ENCODE measurements at regions not wholly inside any gene's neighbourhood (a gene's known extent, or its start where the extent isn't known, plus 50 kb on each side); places are given as distances from the start of the nearest gene placed in this dataset.
A peak's percentile ranks its signal among the peaks of the same experiment; 100 is the strongest.

GRCh38 chr3:163971861-163972260, 1106.4 kb downstream of the SI start:
- H3K4me1 ChIP-seq (ENCODE audit: low read depth) = no peaks in the 10 kb centered on the region
- H3K36me3 ChIP-seq = no peaks in the 10 kb centered on the region
- H3K9me3 ChIP-seq (ENCODE audit: low read depth) = no peaks in the 10 kb centered on the region
- no peaks in the 10 kb centered on the region for H3K27me3 ChIP-seq
- TF ChIP-seq CTCF (IDR thresholded peaks at IDR 0.05; ENCODE audit: low read depth, low read length) = no peak
- H3K4me3 ChIP-seq = no peak overlapping the region
- no peak for DNase-seq (ENCODE audit: low read depth in 1 of 2, low spot score in 1 of 2)
- H3K27ac ChIP-seq = no peak overlapping the region

- Histone ChIP-seq H3K4me3 (no peak overlapping the region), H3K9me3 (ENCODE audit: low read depth) (no peaks in the 10 kb centered on the region), H3K27ac (no peak overlapping the region), H3K36me3 (no peaks in the 10 kb centered on the region), H3K27me3 (no peaks in the 10 kb centered on the region), H3K4me1 (ENCODE audit: low read depth) (no peaks in the 10 kb centered on the region)
- TF ChIP-seq CTCF (IDR thresholded peaks at IDR 0.05; ENCODE audit: low read depth, low read length) = no peak
- DNase-seq (ENCODE audit: low read depth in 1 of 2, low spot score in 1 of 2) = no peak
Observed at GRCh38 chr3:163957072-163957471, 1121.2 kb downstream of the SI start.

GRCh38 chr3:163953526-163953925, 1124.8 kb downstream of the SI start:
- no peak overlapping the region for H3K4me3 ChIP-seq
- no peak overlapping the region for H3K27ac ChIP-seq
- no peaks in the 10 kb centered on the region for H3K4me1 ChIP-seq (ENCODE audit: low read depth)
- no peaks in the 10 kb centered on the region for H3K27me3 ChIP-seq
- TF ChIP-seq CTCF (IDR thresholded peaks at IDR 0.05; ENCODE audit: low read depth, low read length) = no peak
- DNase-seq (ENCODE audit: low read depth in 1 of 2, low spot score in 1 of 2) = no peak
- H3K9me3 ChIP-seq (ENCODE audit: low read depth) = no peaks in the 10 kb centered on the region
- no peaks in the 10 kb centered on the region for H3K36me3 ChIP-seq

- Histone ChIP-seq H3K4me3 (no peak overlapping the region), H3K4me1 (ENCODE audit: low read depth) (no peaks in the 10 kb centered on the region), H3K27me3 (no peaks in the 10 kb centered on the region), H3K27ac (no peak overlapping the region), H3K36me3 (no peaks in the 10 kb centered on the region), H3K9me3 (ENCODE audit: low read depth) (no peaks in the 10 kb centered on the region)
- DNase-seq (ENCODE audit: low read depth in 1 of 2, low spot score in 1 of 2) = no peak
- TF ChIP-seq CTCF (IDR thresholded peaks at IDR 0.05; ENCODE audit: low read depth, low read length) = no peak
Observed at GRCh38 chr3:163952499-163952898, 1125.8 kb downstream of the SI start.

GRCh38 chr3:163951397-163951987, 1126.8 kb downstream of the SI start:
- H3K4me1 ChIP-seq (ENCODE audit: low read depth) = no peaks in the 10 kb centered on the region
- H3K9me3 ChIP-seq (ENCODE audit: low read depth) = no peaks in the 10 kb centered on the region
- TF ChIP-seq CTCF (IDR thresholded peaks at IDR 0.05; ENCODE audit: low read depth, low read length) = no peak
- no peak overlapping the region for H3K4me3 ChIP-seq
- H3K36me3 ChIP-seq = no peaks in the 10 kb centered on the region
- no peak overlapping the region for H3K27ac ChIP-seq
- peak in 1 of 2 donors; percentile 15 for DNase-seq (ENCODE audit: low read depth in 1 of 2, low spot score in 1 of 2)
- no peaks in the 10 kb centered on the region for H3K27me3 ChIP-seq

- no peak for TF ChIP-seq CTCF (IDR thresholded peaks at IDR 0.05; ENCODE audit: low read depth, low read length)
- no peak overlapping the region for H3K27ac ChIP-seq
- H3K9me3 ChIP-seq (ENCODE audit: low read depth) = no peaks in the 10 kb centered on the region
- no peak overlapping the region for H3K4me3 ChIP-seq
- no peaks in the 10 kb centered on the region for H3K36me3 ChIP-seq
- DNase-seq (ENCODE audit: low read depth in 1 of 2, low spot score in 1 of 2) = no peak
- H3K4me1 ChIP-seq (ENCODE audit: low read depth) = no peaks in the 10 kb centered on the region
- no peaks in the 10 kb centered on the region for H3K27me3 ChIP-seq
Observed at GRCh38 chr3:163946785-163947184, 1131.5 kb downstream of the SI start.
